ENCODE measurements at regions not wholly inside any gene's neighbourhood (a gene's known extent, or its start where the extent isn't known, plus 50 kb on each side); places are given as distances from the start of the nearest gene placed in this dataset.

GRCh38 chr4:23245203-23245832, 552.6 kb downstream of the GBA3 start:
- no peak for DNase-seq (ENCODE audit: low spot score)

GRCh38 chr4:23242962-23243361, 550.2 kb downstream of the GBA3 start:
- no peak for DNase-seq (ENCODE audit: low spot score)

- DNase-seq (ENCODE audit: low spot score): no peak
Observed at GRCh38 chr4:23241408-23241807, 548.7 kb downstream of the GBA3 start.

- DNase-seq (ENCODE audit: low spot score): no peak
Observed at GRCh38 chr4:23238848-23239247, 546.1 kb downstream of the GBA3 start.

- DNase-seq (ENCODE audit: low spot score): no peak
Observed at GRCh38 chr4:23237771-23238170, 545.0 kb downstream of the GBA3 start.

- DNase-seq (ENCODE audit: low spot score): no peak
Observed at GRCh38 chr4:23235628-23236390, 543.1 kb downstream of the GBA3 start.

GRCh38 chr4:23234716-23235115, 542.0 kb downstream of the GBA3 start:
- DNase-seq (ENCODE audit: low spot score): no peak

GRCh38 chr4:23234018-23234417, 541.3 kb downstream of the GBA3 start:
- DNase-seq (ENCODE audit: low spot score): no peak

GRCh38 chr4:23233596-23233995, 540.9 kb downstream of the GBA3 start:
- no peak for DNase-seq (ENCODE audit: low spot score)

GRCh38 chr4:23232987-23233386, 540.2 kb downstream of the GBA3 start:
- peak; percentile 2 for DNase-seq (ENCODE audit: low spot score)

GRCh38 chr4:23225564-23225963, 532.8 kb downstream of the GBA3 start:
- no peak for DNase-seq (ENCODE audit: low spot score)

- no peak for DNase-seq (ENCODE audit: low spot score)
Observed at GRCh38 chr4:23224684-23225420, 532.1 kb downstream of the GBA3 start.

- no peak for DNase-seq (ENCODE audit: low spot score)
Observed at GRCh38 chr4:23220911-23221310, 528.2 kb downstream of the GBA3 start.

- DNase-seq (ENCODE audit: low spot score): no peak
Observed at GRCh38 chr4:23219779-23220408, 527.2 kb downstream of the GBA3 start.

- DNase-seq (ENCODE audit: low spot score): no peak
Observed at GRCh38 chr4:23213198-23213597, 520.5 kb downstream of the GBA3 start.

GRCh38 chr4:23212558-23212957, 519.8 kb downstream of the GBA3 start:
- no peak for DNase-seq (ENCODE audit: low spot score)

GRCh38 chr4:23207059-23207458, 514.3 kb downstream of the GBA3 start:
- DNase-seq (ENCODE audit: low spot score): no peak

GRCh38 chr4:23202712-23203247, 510.0 kb downstream of the GBA3 start:
- DNase-seq (ENCODE audit: low spot score): no peak

GRCh38 chr4:23194751-23195150, 502.0 kb downstream of the GBA3 start:
- DNase-seq (ENCODE audit: low spot score): no peak

GRCh38 chr4:23174179-23174578, 481.4 kb downstream of the GBA3 start:
- DNase-seq (ENCODE audit: low spot score): no peak

- peak; percentile 55 for DNase-seq (ENCODE audit: low spot score)
Observed at GRCh38 chr4:23171976-23172375, 479.2 kb downstream of the GBA3 start.

- DNase-seq (ENCODE audit: low spot score): no peak
Observed at GRCh38 chr4:23169608-23170311, 477.0 kb downstream of the GBA3 start.
